GM23248 (cell line): ENCODE measurements at regions not wholly inside any gene's neighbourhood (a gene's known extent, or its start where the extent isn't known, plus 50 kb on each side); places are given as distances from the start of the nearest gene placed in this dataset.

Source experiments
- DNase-seq: peaks from one replicate; pipeline ENCODE4 v3.0.0-alpha.2; 2015
- H2AFZ ChIP-seq: fragments of 200-600 bp; sonication (generic); 2 replicates; pipeline ENCODE4 v1.6.1; 2016; ENCODE audit warnings: antibody characterized with exemption
- H3F3A ChIP-seq: fragments of 200-600 bp; sonication (generic); 2 replicates; pipeline ENCODE4 v1.6.1; 2016; ENCODE audit warnings: mild to moderate bottlenecking, antibody characterized with exemption, mixed run types; ENCODE audit not compliant: insufficient read depth
- H3K27ac ChIP-seq: fragments of 200-600 bp; sonication (generic); 2 replicates; pipeline ENCODE4 v1.5.1; 2016; ENCODE audit warnings: mild to moderate bottlenecking
- H3K27me3 ChIP-seq: fragments of 200-600 bp; sonication (generic); replicated peaks from 2 replicates; pipeline ENCODE4 v1.6.1; 2016; ENCODE audit warnings: mild to moderate bottlenecking; ENCODE audit not compliant: insufficient read depth
- H3K36me3 ChIP-seq: fragments of 200-600 bp; sonication (generic); 2 replicates; pipeline ENCODE4 v1.6.1; 2016; ENCODE audit warnings: low read depth, mild to moderate bottlenecking
- H3K4me1 ChIP-seq: fragments of 200-600 bp; sonication (generic); 2 replicates; pipeline ENCODE4 v1.6.1; 2016; ENCODE audit warnings: mild to moderate bottlenecking; ENCODE audit not compliant: insufficient read depth
- H3K4me2 ChIP-seq: fragments of 200-600 bp; sonication (generic); one replicate; pipeline ENCODE4 v1.6.1; 2016; ENCODE audit warnings: mild to moderate bottlenecking; ENCODE audit not compliant: unreplicated experiment
- H3K4me3 ChIP-seq: fragments of 200-600 bp; sonication (generic); 2 replicates; pipeline ENCODE4 v1.5.1; 2016; ENCODE audit warnings: mild to moderate bottlenecking
- H3K79me2 ChIP-seq: fragments of 200-600 bp; sonication (generic); 2 replicates; pipeline ENCODE4 v1.6.1; 2016; ENCODE audit warnings: mild to moderate bottlenecking; ENCODE audit not compliant: insufficient read depth
- H3K9ac ChIP-seq: fragments of 200-600 bp; sonication (generic); 2 replicates; pipeline ENCODE4 v1.6.1; 2016; ENCODE audit warnings: mild to moderate bottlenecking
- H3K9me2 ChIP-seq: fragments of 200-600 bp; sonication (generic); 2 replicates; pipeline ENCODE4 v1.6.1; 2016; ENCODE audit warnings: mixed run types, mild to moderate bottlenecking, moderate library complexity; ENCODE audit not compliant: insufficient read depth
- H3K9me3 ChIP-seq: fragments of 200-600 bp; sonication (generic); one replicate; pipeline ENCODE4 v1.6.1; 2017; ENCODE audit warnings: low read depth
- H4K20me1 ChIP-seq: fragments of 200-600 bp; sonication (generic); 2 replicates; pipeline ENCODE4 v1.6.0; 2016; ENCODE audit not compliant: insufficient read depth
- EZH2 ChIP-seq: fragments of 200-600 bp; sonication (generic); IDR thresholded peaks from 2 replicates; pipeline ENCODE4 v1.6.1; 2018; ENCODE audit warnings: antibody characterized with exemption, mild to moderate bottlenecking; ENCODE audit not compliant: insufficient read depth, poor library complexity, severe bottlenecking
- EZH2phosphoT487 ChIP-seq: fragments of 200-600 bp; sonication (generic); IDR thresholded peaks from 2 replicates; pipeline ENCODE4 v1.6.1; 2018; ENCODE audit warnings: antibody characterized with exemption, moderate library complexity, mild to moderate bottlenecking, low read depth; ENCODE audit not compliant: insufficient read depth
- WGBS, 2 experiments: methylation state at CpG; one replicate each; pipeline ENCODE4 v1.1.6; 2015 to 2017; ENCODE audit warnings: low lambda C conversion rate in 2 of 2, low coverage in 1 of 2; ENCODE audit errors: missing lambda C conversion rate in 2 of 2; 5-methylcytosine and 5-hydroxymethylcytosine counted together
- in situ Hi-C: fragments of 300-500 bp; cut with MboI; formaldehyde crosslinking; loops from 2 replicates; pipeline ENCODE4 v1.15.0; 2020

DNA sequence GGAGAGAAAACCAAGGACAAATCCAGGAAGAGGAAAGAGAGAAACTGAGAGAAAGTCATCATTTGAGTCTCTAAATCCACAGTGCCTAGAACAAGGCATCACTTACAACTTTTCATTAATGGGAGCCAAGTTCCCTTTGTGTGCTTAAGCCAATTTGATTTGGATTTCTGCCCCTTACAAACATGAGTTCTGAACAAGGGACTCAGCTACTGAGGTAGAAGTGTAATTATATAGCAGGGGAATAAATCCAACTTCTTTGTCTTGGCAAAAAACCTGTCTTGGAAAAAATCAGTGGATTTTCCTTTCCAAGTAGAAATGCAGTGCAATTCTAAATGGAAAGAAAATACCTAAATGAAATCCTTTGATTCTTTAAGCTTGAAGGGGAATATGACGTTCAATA, 307.2 kb upstream of the CNTN3 start:
- Histone ChIP-seq H3K9me2 (no peaks in the 10 kb centered on the region), H3K4me1 (no peaks in the 10 kb centered on the region), H3K9ac (no peak overlapping the region), H3K4me2 (no peak overlapping the region), H3F3A (no peaks in the 10 kb centered on the region), H3K4me3 (no peak overlapping the region), H3K27ac (no peak overlapping the region), H3K36me3 (no peaks in the 10 kb centered on the region), H3K27me3 (no peaks in the 10 kb centered on the region; the same call in 1 of the 2 replicates), H3K79me2 (no peaks in the 10 kb centered on the region), H2AFZ (no peak overlapping the region), H3K9me3 (no peaks in the 10 kb centered on the region), H4K20me1 (no peaks in the 10 kb centered on the region)
- 50 to 55% methylated on average over 1 of the region's 1 CpG for WGBS, 2 experiments
- DNase-seq, result no peak
- in situ Hi-C loops, result no loop called here
- TF ChIP-seq EZH2 (no peak), EZH2phosphoT487 (no peak)

DNA sequence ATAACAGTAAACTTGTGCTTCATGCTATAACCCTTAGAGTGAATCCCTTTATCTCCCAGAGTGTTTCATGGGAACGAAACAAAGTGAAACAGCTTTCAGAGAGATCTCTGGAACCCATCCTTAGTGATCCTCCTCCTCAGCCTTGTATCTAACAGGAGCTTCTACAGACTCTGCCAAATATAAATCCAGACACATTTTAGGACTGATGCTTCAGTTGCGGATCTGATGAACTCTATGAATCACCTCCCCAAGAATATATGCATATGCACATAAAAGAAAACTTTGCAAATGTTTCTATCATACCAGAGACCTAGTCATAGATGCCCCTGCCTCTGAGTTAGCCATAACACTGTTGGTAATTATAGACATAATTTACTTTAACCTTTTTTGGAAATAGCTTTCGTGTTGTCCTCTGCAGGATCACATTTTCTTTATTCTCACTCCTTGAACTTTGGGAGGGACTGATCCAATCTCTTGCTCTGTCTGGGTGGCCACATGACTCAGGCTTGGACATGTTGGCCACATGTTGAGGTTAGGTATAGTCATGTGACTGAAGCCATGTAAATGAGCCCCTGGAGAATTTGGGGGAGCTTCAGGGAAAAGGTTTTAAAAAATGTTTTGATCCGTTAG, 306.4 kb upstream of the CNTN3 start:
- Histone ChIP-seq H3K79me2 (no peaks in the 10 kb centered on the region), H3K27me3 (no peaks in the 10 kb centered on the region), H3K4me3 (no peak overlapping the region), H2AFZ (no peak overlapping the region), H4K20me1 (no peaks in the 10 kb centered on the region), H3K4me2 (no peak overlapping the region), H3K9me3 (no peaks in the 10 kb centered on the region), H3K36me3 (no peaks in the 10 kb centered on the region), H3F3A (no peaks in the 10 kb centered on the region), H3K9me2 (no peaks in the 10 kb centered on the region), H3K27ac (no peak overlapping the region), H3K9ac (no peak overlapping the region), H3K4me1 (no peaks in the 10 kb centered on the region)
- in situ Hi-C loops, result no loop called here
- no peak for DNase-seq
- 34 to 40% methylated on average over 4 of the region's 4 CpGs for WGBS, 2 experiments
- TF ChIP-seq EZH2phosphoT487, result no peak
- TF ChIP-seq EZH2, result no peak

DNA sequence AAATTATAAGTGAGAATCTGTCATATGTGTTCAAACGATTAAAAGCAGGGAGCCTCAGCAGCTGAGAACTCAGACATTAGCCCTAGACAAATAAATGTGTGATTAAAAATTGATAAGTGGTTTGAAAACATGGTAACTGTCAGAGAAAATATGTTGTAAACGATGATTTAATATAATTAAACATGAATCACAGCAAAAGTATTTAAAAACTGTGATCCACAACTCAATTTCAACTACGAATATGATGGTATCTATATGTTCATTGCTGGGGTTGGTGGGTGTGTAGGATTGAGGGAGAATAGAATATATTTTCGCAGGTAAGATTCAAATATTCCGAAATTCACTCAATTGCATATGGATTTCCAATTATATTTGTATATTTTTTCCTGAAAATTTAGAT, 302.2 kb upstream of the CNTN3 start:
- no peaks in the 10 kb centered on the region for H3K79me2 ChIP-seq
- 41 to 44% methylated on average over 5 of the region's 5 CpGs for WGBS, 2 experiments
- no peaks in the 10 kb centered on the region for H3F3A ChIP-seq
- H3K9me2 ChIP-seq, result no peaks in the 10 kb centered on the region
- in situ Hi-C loops, result no loop called here
- H3K9me3 ChIP-seq, result no peaks in the 10 kb centered on the region
- no peak overlapping the region for H2AFZ ChIP-seq
- no peak overlapping the region for H3K9ac ChIP-seq
- TF ChIP-seq EZH2, result no peak
- no peak for TF ChIP-seq EZH2phosphoT487
- no peaks in the 10 kb centered on the region for H3K27me3 ChIP-seq
- no peak for DNase-seq
- no peak overlapping the region for H3K4me2 ChIP-seq
- no peaks in the 10 kb centered on the region for H3K36me3 ChIP-seq
- no peaks in the 10 kb centered on the region for H4K20me1 ChIP-seq
- no peaks in the 10 kb centered on the region for H3K4me1 ChIP-seq
- no peak overlapping the region for H3K27ac ChIP-seq
- no peak overlapping the region for H3K4me3 ChIP-seq

DNA sequence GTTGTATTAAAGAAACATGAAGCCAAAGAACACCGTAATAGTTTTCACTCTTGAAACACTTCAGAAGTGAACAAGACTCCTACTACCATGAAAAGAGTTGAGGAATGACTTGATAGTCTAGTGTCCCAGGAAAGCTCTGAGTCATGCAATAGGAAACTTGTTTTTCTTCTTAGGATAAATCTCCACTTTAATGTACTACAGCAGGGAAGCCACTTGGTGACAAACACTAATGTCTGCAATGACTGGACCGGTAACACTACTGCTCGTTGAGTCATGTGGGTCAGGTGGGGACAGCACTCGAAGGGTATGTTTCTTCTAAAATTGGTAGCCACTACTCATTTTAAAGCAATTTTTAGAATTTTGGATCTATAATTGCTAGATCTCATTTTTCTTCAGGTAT, 291.7 kb upstream of the CNTN3 start:
- H3K27ac ChIP-seq, result no peak overlapping the region
- H3K36me3 ChIP-seq, result no peaks in the 10 kb centered on the region
- no peaks in the 10 kb centered on the region for H3F3A ChIP-seq
- H3K9me3 ChIP-seq, result no peaks in the 10 kb centered on the region
- WGBS, 2 experiments, result 66 to 72% methylated on average over 4 of the region's 4 CpGs
- H3K4me1 ChIP-seq, result no peaks in the 10 kb centered on the region
- DNase-seq, result no peak
- H3K9ac ChIP-seq, result no peak overlapping the region
- no peak overlapping the region for H2AFZ ChIP-seq
- H4K20me1 ChIP-seq, result no peaks in the 10 kb centered on the region
- H3K4me2 ChIP-seq, result no peak overlapping the region
- no peak overlapping the region for H3K4me3 ChIP-seq
- in situ Hi-C loops, result no loop called here
- H3K9me2 ChIP-seq, result no peaks in the 10 kb centered on the region
- no peaks in the 10 kb centered on the region for H3K27me3 ChIP-seq
- no peak for TF ChIP-seq EZH2phosphoT487
- TF ChIP-seq EZH2, result no peak
- no peaks in the 10 kb centered on the region for H3K79me2 ChIP-seq

DNA sequence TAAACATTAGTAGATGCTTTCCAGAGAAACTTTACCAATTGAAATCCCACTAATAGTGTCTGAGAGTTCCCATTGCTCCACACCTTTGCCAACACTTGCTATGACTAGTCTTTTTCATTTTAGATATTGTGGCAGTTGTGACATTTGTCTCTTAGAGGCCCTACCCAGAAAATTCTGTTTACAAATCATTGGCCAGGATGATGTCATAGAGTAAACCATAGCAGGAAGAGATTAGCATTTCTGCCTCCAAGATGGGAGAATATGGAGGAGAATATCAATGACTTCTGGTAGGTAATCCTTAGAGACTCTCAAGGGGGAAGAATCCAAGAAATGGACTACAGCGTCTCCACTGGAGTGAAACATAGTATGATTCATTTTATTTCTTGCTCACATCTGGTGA, 291.0 kb upstream of the CNTN3 start:
- Histone ChIP-seq H2AFZ (no peak overlapping the region), H3K4me1 (no peaks in the 10 kb centered on the region), H3K4me3 (no peak overlapping the region), H3K27ac (no peak overlapping the region), H3K79me2 (no peaks in the 10 kb centered on the region), H3K9me2 (no peaks in the 10 kb centered on the region), H3K9ac (no peak overlapping the region), H3K27me3 (no peaks in the 10 kb centered on the region), H3K4me2 (no peak overlapping the region), H4K20me1 (no peaks in the 10 kb centered on the region), H3K9me3 (no peaks in the 10 kb centered on the region), H3F3A (no peaks in the 10 kb centered on the region), H3K36me3 (no peaks in the 10 kb centered on the region)
- no peak for DNase-seq
- in situ Hi-C loops, result no loop called here
- WGBS, 2 experiments, result 58 to 67% methylated on average over 1 of the region's 1 CpG
- TF ChIP-seq EZH2phosphoT487, result no peak
- no peak for TF ChIP-seq EZH2
